Muscle layer of duodenum (tissue), 2 donors: ENCODE measurements at regions not wholly inside any gene's neighbourhood (a gene's known extent, or its start where the extent isn't known, plus 50 kb on each side); places are given as distances from the start of the nearest gene placed in this dataset.

ENCODE experiments used
- H3K27ac ChIP-seq: one replicate; pipeline ENCODE4 v1.7.0; 2013; ENCODE audit warnings: mild to moderate bottlenecking, low read length
- H3K27me3 ChIP-seq: one replicate; pipeline ENCODE4 v1.7.0; 2013; ENCODE audit warnings: low read depth, mild to moderate bottlenecking, control low read depth, low read length
- H3K36me3 ChIP-seq, 2 donors: one replicate each; pipeline ENCODE4 v1.7.0; 2013; ENCODE audit warnings: low read length in 2 of 2, control low read depth in 1 of 2, mild to moderate bottlenecking in 1 of 2; ENCODE audit not compliant: insufficient read depth in 2 of 2, control insufficient read depth in 1 of 2
- H3K4me1 ChIP-seq, 2 donors: one replicate each; pipeline ENCODE4 v1.7.0; 2013; ENCODE audit warnings: low read length in 2 of 2, mild to moderate bottlenecking in 2 of 2, control low read depth in 1 of 2, moderate library complexity in 1 of 2; ENCODE audit not compliant: insufficient read depth in 2 of 2, control insufficient read depth in 1 of 2
- H3K4me3 ChIP-seq, 2 donors: one replicate each; pipeline ENCODE4 v1.7.0; 2013; ENCODE audit warnings: low read length in 2 of 2, low read depth in 1 of 2, mild to moderate bottlenecking in 1 of 2
- H3K9me3 ChIP-seq, 2 donors: one replicate each; pipeline ENCODE4 v1.7.0; 2013; ENCODE audit warnings: low read length in 2 of 2, control low read depth in 1 of 2, mild to moderate bottlenecking in 1 of 2; ENCODE audit not compliant: control insufficient read depth in 1 of 2
- donor health status: healthy.

DNA sequence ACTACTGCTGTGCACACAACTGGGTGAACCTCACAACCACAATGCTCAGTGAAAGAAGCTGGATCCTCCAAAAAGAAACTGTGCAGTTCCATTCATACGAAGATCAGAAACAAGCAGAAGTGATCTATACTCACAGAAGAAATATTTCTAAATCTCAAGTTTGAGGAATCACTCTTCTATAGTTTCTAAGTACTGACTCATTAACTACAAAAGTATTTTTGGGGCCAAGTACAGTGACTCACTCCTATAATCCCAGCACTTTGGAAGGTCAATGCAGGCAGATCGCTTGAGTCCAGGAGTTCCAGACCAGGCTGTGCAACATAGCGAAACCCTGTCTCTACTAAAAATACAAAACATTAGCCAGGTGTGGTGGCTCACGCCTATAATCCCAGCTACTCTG is 51.3 kb upstream of the RELL1 start:
- Histone ChIP-seq H3K27ac (no peak overlapping the region), H3K27me3 (no peaks in the 10 kb centered on the region), H3K4me3 (no peak overlapping the region)

More for the DNA sequence above, 51.3 kb upstream of the RELL1 start:
- Histone ChIP-seq H3K9me3 (no peaks in the 10 kb centered on the region), H3K36me3 (no peaks in the 10 kb centered on the region), H3K4me1 (no peaks in the 10 kb centered on the region)
